ENCODE measurements at regions not wholly inside any gene's neighbourhood (a gene's known extent, or its start where the extent isn't known, plus 50 kb on each side); places are given as distances from the start of the nearest gene placed in this dataset.

DNA sequence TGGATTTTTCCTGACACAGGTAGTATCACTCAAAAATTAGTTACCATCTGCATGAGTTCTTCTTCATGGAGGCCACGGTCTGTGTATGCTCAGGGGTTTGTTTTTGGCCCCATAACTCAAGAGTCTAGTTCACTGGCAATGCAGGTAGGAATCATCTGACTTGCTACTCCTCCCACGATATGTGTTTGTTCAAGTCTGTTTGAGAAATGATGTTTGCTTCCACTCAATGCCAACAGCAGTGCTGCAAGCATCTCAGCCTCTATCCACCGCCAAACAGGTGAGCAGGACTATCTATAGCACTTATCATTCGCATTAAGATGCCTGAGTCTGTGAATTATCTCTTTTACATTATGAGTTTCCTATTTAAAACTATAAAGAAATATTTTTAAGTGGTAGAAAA is 264.8 kb upstream of the PTGER4 start:
- DNase-seq (ENCODE audit: low read depth in 2 of 2) = no peak

DNA sequence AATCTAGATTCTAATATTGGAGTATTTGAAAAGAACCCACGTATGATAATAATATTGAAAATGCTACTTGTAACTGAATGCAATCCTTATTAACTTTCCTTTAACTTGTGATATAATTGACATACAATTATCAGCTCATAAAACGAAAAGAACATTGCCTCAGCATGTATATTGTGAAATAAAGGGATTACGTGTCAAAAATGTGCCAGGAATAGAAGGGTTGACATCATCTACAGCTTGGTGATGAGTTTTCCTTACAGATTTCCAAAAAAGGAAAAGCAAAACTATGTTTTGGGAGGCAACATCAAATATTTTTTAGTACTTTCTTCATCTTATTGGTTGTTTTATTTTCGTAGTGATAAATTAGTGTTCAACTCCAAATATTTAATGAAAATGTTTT is 266.0 kb upstream of the PTGER4 start:
- no peak for DNase-seq (ENCODE audit: low read depth in 2 of 2)

DNA sequence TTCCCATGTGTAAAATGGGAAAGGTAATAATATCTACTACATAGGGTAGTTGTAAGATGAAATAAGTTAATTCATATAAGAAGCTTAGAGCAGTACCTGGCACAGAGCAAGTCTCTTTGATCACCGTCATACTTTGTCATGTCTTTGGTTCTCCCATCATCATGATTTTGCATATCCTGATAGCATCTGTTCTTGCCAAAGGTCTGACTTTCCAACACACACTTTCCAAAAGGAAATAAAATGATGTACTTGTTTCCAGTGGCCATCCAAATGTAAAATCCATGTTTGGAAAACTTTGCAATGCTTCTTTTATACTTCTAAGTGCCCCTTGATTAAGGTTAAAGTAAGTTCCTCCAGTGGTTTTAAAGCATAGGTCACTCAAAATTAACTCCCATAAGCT is 266.9 kb upstream of the PTGER4 start:
- no peak for DNase-seq (ENCODE audit: low read depth in 2 of 2)

DNA sequence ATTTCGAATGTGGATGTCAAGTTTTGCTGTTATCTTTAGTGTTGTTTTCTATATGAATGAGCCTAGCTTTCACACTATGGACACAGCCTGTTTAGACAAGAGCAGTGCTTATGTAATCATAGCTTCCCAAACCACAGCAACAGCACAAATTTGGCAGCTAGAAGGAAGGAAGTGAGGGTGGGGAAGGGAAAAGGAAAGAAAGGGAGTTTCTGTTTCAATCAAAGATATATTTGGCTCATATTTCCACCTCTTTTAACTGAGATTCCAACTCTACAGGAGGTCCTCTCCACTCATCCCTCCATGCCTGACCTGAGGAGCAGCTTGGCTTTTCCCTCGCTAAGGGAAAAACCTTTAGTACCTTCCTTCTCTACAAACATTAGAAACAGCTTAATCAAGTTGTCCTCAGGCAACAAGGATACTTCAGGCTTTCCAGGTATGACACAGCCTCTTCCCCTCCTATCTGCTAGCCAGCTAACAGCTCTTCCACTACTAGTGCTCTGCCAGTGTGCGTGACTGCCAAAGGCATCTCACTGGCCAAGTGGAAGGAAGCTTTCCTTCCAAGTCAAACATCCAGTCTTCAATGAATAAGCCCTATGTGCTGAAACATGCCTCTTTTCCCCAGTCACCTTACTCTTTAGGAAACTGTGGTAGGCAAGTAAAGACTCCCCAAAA is 268.6 kb upstream of the PTGER4 start:
- DNase-seq (ENCODE audit: low read depth in 2 of 2) = no peak

DNA sequence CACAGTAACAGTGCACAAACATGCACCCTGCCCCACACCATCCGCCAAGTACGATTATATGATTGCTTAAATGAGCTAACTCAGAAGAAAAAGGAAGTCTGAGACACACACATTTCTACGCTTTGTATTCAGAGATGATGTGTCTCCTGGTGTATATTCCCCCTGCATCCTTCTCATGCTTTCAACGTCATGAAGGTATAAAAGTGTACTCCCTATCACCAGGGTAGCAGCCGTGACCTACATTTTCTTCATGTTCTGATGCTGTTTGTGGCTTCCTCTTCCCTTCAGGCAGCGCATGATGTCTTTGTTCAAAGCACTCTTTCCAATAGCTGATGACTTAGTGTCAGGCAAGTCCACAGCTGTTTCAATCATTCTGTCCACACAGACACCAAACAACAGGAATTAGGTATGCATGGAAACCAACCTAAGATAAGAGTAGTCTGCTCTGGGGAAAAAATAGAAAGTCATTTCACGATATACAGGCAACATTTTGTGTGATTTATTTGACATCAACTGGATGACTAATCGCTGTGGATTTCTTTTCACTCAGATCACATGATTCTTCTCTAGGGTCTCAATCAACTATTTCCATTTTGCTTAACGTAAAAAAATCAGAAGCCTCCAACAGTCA is 269.4 kb upstream of the PTGER4 start:
- DNase-seq (ENCODE audit: low read depth in 2 of 2) = peak in 1 of 2 donors; percentile 49

DNA sequence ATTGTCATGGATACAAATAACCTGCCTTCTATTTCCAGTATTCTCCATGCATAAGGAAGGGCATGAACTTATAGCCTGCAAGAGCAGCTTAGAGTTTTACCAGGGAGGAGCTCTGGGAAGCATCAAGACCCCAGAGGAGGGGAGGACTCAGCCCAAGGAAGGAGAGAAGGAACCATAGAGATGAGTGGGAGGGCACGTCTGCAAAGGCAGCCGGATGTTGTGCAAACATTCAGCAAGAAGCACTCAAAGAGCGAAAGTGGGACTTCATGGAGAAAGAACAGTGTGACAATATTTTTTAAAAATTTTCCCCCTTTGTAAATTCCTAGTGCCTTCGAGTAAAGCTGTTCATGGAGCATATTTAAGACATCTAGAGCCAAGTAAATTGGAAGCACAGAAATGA is 270.1 kb upstream of the PTGER4 start:
- no peak for DNase-seq (ENCODE audit: low read depth in 2 of 2)

DNA sequence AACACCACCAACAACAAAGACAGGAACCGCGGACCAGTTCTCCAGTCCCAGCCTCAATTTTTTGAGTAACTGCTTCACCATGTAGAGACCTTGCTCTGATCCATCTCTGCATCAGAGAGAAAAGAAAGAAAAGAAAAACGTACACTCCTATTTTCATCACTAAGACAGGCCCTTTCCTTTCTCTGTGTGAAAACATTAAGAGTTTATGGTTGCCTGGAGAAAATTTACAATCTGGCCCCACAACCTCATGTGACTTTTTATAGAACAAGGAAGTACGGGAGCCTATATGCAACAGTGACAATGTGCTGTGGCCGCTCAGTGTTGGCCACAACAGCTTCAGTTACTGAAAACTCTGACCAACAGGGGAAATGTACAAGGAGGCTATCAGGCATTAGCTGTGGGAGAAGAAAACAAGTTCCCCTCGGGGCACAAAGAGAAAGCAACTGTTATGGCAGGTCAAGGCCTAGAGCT is 272.9 kb upstream of the PTGER4 start:
- no peak for DNase-seq (ENCODE audit: low read depth in 2 of 2)

DNA sequence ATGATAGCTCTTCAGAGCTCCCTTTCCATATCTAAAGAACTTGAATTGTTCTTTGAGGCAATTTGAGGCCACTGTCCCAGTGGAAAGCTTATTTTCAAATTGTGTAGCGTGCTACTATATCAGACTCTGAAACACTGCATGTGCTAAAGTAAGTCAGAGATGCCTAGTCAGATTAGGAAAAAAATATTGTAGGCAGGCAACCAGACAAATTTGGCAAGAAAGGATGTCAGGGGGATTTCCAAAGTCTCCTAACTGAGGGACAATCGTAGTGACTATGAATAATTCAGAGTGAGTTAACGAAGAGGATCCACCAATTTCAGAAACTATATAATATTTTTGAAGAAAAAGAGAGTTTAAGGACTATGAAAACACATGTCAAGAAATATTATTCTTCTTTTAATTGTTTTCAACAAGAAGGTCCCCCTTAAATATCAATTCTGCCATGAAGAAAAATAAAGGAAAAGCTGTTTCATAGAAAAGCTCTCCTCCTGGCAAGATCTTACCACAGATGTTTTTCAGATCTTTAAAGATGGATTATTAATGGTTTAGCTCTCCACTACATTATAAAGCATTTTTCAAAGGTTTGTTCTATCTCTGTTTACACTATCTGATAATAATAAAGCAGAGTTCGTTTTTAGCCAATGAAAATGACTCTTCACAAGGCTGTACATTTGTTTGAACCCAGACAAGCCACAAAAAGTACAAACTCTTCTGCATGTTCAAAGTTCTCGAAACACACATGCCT is 273.5 kb upstream of the PTGER4 start:
- DNase-seq (ENCODE audit: low read depth in 2 of 2) = no peak

DNA sequence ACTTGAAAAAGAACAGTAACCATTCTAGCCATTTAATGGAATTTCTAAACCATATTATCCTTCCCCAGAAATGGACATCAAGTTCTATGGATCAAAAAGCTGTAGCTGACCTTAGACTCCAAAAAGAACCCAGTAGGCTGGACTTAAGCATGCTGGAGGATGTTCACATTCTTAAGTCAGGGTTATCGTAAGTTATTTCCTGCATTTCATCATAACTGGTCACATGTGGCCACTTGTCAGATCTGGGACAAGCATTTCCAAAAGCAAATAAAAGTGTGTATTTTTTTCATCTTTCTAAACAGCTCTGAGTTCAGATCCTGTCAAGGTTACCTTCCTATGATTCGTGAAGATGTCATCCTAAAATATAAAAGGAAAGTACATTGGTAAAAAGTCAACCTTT is 274.5 kb upstream of the PTGER4 start:
- no peak for DNase-seq (ENCODE audit: low read depth in 2 of 2)

DNA sequence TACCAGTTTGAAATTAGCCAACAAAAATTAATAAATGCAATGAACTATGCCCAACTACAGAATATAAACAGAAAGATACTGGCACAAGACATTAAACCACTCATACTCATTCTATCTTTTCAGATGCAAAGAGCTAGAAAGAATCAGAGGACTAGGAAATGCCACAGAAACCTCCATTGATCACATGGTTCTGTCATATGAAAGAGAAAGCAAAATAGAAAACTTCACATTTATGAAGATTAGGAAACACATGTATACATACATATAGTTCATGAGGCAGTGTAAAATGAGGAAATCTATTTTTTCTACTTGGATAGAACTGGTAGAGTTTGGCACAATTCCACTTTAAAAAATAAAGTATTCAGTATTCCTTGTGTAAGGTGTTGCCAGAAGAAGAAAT is 275.1 kb upstream of the PTGER4 start:
- DNase-seq (ENCODE audit: low read depth in 2 of 2) = no peak

DNA sequence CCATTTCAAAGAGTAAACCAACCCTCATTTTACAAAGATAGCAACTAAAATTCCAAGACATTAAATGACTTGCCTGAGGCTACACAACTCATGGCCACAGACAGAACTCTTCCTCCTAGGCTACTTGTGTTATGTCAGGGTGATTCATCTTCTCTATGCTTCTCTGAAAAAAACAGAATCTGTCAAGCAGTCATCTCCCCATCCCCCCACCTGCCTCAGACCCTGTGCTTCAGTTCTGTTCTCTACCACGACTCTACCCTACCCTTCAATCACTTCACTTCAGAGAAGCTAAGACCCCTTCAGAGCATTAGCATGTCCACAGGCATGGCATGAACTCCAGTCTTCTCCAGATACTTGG is 277.7 kb upstream of the PTGER4 start:
- peak in 1 of 2 donors; percentile 31 for DNase-seq (ENCODE audit: low read depth in 2 of 2)

DNA sequence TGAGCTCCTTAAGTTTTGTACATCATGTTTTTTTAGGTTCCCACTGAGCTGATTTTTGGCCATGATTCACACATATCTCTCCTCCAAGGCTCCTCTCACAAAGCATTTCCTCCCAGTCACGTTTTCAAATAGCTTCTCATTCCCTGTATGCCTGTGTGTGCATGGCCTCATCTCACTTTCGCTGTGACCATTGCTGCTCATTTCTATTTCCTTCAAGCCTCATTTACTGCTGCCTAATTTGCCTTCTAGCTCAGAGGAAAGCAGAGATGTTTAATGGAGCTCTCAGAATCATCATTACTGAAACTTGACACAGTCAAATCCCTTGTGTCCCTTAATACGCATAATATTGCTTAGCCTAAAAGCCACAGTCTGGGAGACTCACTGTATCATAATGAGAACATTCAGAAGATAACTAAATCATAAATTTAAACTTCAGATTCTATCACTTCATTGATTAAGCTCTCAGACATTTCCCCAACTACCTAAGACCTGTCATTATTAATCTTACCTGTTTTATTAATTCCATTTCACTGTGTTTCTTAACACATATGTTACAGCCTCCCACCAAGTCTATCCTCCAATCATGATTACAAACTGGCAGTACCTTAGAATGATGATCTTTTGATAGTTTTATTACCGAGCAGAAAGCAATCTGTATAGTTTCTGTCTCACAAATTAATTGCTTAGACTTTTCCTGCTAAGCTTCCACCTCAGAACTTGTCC is 278.3 kb upstream of the PTGER4 start:
- DNase-seq (ENCODE audit: low read depth in 2 of 2) = no peak

DNA sequence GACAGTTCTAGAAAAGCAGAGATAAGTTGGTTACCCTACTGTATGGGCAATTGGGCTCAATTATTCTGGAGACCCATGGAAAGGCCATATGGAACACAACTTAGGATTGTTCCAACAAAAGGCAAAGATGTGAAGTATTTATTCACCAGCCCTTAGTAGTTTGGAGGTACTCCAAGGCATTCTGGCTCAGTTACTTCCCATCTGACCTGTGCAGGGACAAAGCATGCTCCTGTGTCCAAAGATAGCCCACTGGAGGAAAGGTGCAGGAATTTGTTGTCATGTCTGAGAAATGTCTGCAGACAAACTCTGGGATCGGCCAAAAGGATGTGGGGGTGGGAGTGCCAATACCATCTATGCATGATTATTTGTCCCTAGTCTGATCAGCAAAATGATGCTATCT is 279.5 kb upstream of the PTGER4 start:
- no peak for DNase-seq (ENCODE audit: low read depth in 2 of 2)

DNA sequence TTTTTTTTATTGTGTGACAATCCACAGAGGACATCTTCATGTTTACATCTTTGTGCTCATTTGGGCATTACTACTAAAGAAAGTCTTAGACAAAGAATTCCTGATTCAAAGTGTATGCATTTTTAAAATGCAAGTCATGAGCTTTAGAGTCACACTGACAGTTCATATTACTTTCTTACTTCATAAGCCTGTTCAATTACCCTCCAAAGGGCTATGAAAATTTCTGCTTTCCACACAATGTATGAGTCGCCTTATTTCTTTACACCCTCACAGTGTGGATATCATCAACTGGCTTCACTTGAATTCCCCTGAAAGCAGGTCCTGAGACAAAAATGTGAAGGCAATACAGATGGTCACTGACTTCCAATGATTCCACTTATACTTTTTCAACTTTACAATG is 280.4 kb upstream of the PTGER4 start:
- no peak for DNase-seq (ENCODE audit: low read depth in 2 of 2)

DNA sequence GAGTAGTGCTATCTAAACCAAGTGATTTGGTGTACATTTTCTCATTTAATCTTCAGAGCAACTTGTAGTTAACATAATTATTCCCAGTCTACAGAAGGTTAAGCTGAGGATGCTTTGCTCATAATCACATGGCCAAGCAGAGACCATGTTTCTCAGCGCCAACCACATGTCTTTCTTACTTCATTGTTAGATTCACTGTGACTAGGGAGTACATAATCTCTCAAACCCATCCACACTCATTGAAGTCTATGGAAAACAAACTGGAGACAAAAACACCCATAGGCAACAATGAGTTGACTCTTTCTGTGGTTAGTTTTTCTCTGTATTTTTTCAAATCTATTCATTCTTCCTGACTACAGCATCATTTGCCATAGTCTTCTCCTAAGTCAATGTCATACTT is 281.7 kb upstream of the PTGER4 start:
- no peak for DNase-seq (ENCODE audit: low read depth in 2 of 2)

DNA sequence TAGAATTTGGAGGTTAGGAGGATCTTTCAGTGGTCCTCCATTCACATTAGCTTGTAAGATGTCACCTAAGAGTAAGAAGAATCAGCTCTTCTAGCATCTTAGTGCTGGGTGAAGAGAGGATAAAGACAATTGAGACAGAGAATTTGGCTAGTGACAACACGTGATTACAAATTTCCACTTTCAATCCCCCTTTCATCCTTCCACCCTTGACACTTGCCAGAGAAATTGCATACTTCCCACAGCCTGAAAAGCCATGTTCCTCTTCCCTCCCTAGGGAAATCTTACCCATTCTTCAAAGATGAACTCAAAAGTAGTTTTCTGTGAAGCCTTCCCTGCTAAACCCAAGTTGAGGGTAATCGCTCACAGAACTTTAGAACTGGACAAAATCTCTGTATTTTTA is 282.6 kb upstream of the PTGER4 start:
- DNase-seq (ENCODE audit: low read depth in 2 of 2) = no peak

DNA sequence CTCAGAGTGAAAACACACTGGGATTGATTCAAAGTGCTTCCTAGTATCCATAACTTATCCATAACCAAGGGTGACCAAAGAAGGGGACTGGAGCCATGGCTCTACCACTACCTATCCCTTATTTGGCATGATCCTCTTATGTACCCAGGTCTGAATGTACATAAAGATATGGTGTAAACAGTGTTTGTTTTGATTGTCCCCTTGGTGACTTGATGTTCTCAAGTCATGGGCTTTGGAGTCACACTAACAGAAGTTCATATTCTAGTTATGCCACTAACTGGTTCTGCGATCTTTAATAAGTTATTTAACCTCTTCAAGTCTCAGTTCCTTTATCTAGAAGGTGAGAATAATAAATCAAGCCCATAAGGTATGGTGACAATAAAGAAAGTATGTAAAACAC is 283.4 kb upstream of the PTGER4 start:
- DNase-seq (ENCODE audit: low read depth in 2 of 2) = no peak

DNA sequence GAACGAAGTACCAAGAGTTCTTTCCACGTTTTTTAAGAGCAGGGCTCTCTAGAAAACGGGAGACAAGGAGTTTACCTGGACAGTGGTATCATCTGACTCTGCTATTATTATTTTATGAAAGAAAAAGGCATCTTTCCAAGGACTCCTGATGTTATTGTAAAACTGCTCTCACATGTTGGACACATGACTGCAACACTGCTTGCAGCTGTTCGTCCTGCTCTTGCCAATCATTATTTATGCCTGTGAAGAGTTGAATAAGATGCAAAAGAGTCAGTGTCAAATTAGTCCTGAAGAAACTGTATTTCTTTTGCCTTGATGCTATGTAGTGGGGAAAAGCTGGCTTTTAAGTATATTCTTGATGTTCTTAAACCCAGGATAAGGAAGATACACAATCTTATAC is 284.5 kb upstream of the PTGER4 start:
- DNase-seq (ENCODE audit: low read depth in 2 of 2) = no peak

DNA sequence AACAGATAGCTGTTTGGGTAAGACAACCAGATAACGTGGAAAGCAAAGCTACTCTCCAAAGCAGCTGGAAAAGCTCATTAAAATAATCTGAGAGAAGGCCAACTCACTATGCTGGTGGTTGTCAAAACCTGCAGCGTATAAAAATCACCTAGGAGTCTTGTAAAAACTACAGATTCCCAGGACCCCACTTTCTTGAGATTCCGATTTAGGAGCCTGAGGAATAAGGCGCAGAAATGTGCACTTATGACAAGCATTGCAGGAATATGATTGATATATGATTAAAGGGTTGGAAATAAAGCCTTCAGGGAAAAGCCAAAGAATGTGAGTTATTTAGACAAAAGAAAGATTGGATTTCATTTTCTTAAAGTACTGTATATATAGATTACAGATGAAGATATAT is 285.0 kb upstream of the PTGER4 start:
- no peak for DNase-seq (ENCODE audit: low read depth in 2 of 2)

DNA sequence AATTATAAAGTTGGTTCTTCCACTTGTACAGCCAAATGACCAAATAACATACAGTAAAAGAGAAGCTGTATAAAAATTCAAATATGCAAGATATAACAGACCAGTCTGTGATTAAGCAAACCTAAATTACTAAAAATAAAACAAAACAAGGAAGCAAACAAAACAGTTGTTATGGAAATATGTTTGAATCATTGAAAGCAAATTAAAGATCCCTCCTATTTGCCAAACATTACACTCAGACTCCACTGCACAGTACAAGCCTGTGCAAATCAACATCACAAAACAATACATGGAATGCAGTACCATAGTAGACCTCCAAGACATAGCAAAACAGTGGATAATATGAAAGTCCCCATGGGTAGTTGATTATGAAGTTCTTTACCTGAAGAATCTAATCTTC is 288.1 kb upstream of the PTGER4 start:
- DNase-seq (ENCODE audit: low read depth in 2 of 2) = no peak

DNA sequence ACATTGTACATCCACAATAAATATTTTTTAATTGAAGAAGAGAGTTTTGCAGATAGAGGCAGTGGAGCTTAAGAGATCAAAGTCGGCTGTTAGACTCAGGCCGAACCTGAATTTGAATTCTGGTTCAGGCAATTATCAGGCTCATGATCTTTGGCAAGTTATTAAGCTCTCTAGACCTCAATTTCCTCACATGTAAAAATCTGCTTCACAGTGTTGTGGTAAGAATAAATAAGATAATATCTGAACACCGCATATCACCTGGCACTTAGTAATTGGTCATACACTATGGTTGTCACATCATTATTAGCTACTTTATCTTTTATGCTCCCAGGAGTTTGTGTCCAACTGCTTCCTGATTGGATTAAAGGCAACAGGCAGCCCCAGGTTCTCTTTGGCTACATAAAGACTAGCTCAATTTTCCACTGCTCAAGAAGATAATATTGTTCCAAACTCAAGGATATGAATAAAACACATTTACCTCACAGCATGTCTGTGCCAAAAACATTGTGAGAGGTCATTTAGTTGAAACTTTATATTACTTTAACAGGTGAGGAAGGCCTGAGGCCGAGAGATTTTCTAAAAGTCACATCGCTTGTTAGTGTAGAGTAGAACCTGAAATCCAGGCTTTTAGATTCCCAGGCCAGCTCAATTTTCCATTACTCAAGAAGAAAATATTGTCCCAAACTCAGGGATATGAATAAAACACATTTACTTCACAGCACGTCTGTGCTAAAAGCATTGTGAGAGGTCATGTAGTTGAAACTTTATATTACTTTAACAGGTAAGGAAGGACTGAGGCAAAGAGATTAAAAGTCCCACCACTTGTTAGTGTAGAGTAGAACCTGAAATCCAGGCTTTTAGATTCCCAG is 289.2 kb upstream of the PTGER4 start:
- no peak for DNase-seq (ENCODE audit: low read depth in 2 of 2)

DNA sequence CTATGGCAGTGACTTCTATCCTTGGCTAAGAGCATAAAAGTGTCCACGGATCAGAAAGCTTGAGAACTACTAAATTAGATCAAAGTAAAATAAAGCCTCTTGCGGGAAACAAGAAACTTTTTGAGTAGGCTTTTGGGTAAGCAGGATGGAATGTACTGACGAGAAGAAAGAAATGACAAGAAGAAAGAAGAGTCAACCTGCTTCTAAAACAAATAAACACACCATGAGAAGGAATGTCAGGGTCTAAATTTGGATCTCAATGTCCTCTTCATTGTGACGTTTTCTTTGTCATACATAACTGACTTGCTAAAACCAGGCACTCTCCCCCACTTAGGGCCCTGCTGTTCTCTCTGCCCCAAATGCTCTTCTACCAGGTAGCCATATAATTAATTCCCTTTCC is 290.1 kb upstream of the PTGER4 start:
- no peak for DNase-seq (ENCODE audit: low read depth in 2 of 2)
